Esophagus (tissue), 2 donors: ENCODE measurements at regions not wholly inside any gene's neighbourhood (a gene's known extent, or its start where the extent isn't known, plus 50 kb on each side); places are given as distances from the start of the nearest gene placed in this dataset.

Experiments
- H3K27ac ChIP-seq, 2 donors: one replicate each; pipeline ENCODE4 v1.5.1; 2013; ENCODE audit warnings: low read depth in 2 of 2, mild to moderate bottlenecking in 2 of 2, inconsistent platforms in 1 of 2, low read length in 1 of 2, moderate library complexity in 1 of 2
- H3K27me3 ChIP-seq, 2 donors: one replicate each; pipeline ENCODE4 v1.6.1; 2013; ENCODE audit warnings: low read length in 2 of 2, control low read depth in 1 of 2, mild to moderate bottlenecking in 1 of 2; ENCODE audit not compliant: insufficient read depth in 2 of 2, control insufficient read depth in 1 of 2
- H3K36me3 ChIP-seq, 2 donors: one replicate each; pipeline ENCODE4 v1.6.1; 2013; ENCODE audit warnings: low read length in 1 of 2; ENCODE audit not compliant: control insufficient read depth in 2 of 2, insufficient read depth in 2 of 2
- H3K4me1 ChIP-seq, 2 donors: one replicate each; pipeline ENCODE4 v1.6.1; 2013; ENCODE audit warnings: low read length in 1 of 2; ENCODE audit not compliant: control insufficient read depth in 2 of 2, insufficient read depth in 2 of 2
- H3K4me3 ChIP-seq, 2 donors: one replicate each; pipeline ENCODE4 v1.5.1; 2013; ENCODE audit warnings: low read length in 2 of 2, mild to moderate bottlenecking in 2 of 2, low read depth in 1 of 2, moderate library complexity in 1 of 2
- H3K9me3 ChIP-seq, 2 donors: one replicate each; pipeline ENCODE4 v1.6.1; 2013; ENCODE audit warnings: mild to moderate bottlenecking in 2 of 2, low read depth in 1 of 2, low read length in 1 of 2, moderate library complexity in 1 of 2; ENCODE audit not compliant: control insufficient read depth in 2 of 2, insufficient read depth in 1 of 2
- WGBS, 2 donors: extraction: QIAGEN DNeasy Blood & Tissue Kit; methylation state at CpG; one replicate each; pipeline ENCODE4 v1.1.7; 2013; 5-methylcytosine and 5-hydroxymethylcytosine counted together
- donor health status: healthy with polysubstance abuse.
- donor health status: Bipolar disorder and iron deficiency.

DNA sequence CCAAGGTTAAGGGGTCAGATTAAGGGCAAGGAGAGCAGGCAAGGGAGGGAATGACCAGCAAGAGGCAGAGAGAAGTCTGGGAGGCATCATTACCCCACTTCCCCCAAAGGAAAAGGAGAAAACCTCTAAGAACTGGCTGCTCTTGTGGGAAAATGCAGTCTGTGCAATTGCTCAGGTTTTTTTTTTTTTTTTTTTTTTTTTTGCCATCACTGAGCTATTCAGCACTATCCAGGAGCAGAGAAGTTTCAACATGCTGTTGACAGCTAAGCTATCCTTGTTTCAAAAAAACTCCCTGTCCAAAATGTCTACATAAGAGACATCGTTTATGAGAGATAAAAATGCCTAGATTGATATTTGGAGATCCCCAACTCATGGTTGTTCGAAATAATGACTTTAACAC is 345.4 kb downstream of the TDRD15 start:
- Histone ChIP-seq H3K27me3 (no peaks in the 10 kb centered on the region), H3K4me1 (no peaks in the 10 kb centered on the region), H3K4me3 (no peak overlapping the region), H3K27ac (no peak overlapping the region), H3K36me3 (no peaks in the 10 kb centered on the region), H3K9me3 (peaks cover 0 to 3% of the 10 kb centered on the region in 2 donors)
- WGBS, 2 donors, result 54 to 55% methylated on average over 2 of the region's 2 CpGs

DNA sequence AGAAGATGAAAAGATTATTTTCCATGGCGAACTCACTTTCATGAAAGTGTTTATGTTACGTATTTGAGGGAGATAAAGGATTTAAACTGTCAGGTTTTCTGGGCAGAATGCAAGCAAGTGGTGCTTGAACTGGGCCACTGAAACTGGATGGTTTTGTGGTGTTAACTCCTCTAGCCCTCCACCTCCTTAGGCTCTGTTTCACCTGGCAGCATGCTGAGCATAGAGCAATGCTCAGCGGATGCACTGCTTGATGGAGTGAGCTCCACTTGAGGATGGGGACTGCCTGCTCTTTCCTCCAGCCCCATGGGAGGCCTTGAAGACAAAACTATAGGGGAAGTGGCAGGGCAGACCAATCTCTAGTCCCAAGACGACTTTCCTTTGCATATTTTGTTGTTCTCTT is 345.8 kb downstream of the TDRD15 start:
- 62 to 68% methylated on average over 4 of the region's 4 CpGs for WGBS, 2 donors
- H3K4me3 ChIP-seq, result no peak overlapping the region
- H3K27ac ChIP-seq, result no peak overlapping the region
- H3K36me3 ChIP-seq, result no peaks in the 10 kb centered on the region
- peaks cover 0 to 3% of the 10 kb centered on the region in 2 donors for H3K9me3 ChIP-seq
- H3K27me3 ChIP-seq, result no peaks in the 10 kb centered on the region
- H3K4me1 ChIP-seq, result no peaks in the 10 kb centered on the region

DNA sequence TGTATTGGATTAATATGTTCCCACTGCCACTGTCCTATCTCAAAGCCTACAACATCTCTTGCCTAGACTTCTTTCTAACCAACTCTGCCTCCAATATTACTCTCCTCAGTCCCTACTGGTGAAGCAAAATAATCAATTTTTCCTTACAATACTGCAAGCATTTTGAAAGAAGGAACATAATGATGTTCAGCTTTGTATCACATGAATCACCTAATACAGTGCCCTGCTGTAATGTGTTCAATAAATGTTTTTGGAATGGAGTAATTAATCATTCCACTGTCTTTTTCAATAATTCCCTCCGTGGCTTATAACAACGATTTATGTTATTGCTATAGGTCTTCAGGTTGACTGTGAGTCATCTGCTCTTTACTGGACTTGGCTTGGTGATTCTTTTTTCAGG is 356.4 kb downstream of the TDRD15 start:
- WGBS, 2 donors, result 46 to 70% methylated on average over 2 of the region's 2 CpGs
- Histone ChIP-seq H3K27me3 (no peaks in the 10 kb centered on the region), H3K4me3 (no peak overlapping the region), H3K27ac (no peak overlapping the region), H3K4me1 (peaks cover 0 to 2% of the 10 kb centered on the region in 2 donors), H3K9me3 (peaks cover 2 to 7% of the 10 kb centered on the region in 2 donors), H3K36me3 (no peaks in the 10 kb centered on the region)

DNA sequence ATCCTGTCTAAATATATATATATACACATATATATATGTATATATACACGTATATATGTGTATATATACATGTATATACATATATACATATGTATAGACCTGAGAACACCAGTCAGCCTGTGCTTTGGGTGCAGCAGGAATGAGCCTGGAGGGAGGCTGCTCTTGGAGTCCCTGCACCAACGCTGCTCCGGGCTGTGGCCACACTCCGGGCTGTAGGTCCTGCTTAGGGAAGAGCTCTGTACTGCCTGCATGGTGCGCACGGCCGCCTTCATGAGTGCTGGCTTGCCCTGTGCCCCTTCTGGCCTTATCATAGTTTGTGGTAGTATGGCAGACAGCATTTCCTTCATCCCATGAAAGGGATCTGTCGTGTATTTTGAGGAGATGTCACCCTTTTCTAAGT is 360.9 kb downstream of the TDRD15 start:
- Histone ChIP-seq H3K27me3 (no peaks in the 10 kb centered on the region), H3K4me3 (no peak overlapping the region), H3K9me3 (peaks cover 2 to 7% of the 10 kb centered on the region in 2 donors), H3K4me1 (peaks cover 0 to 2% of the 10 kb centered on the region in 2 donors), H3K36me3 (no peaks in the 10 kb centered on the region), H3K27ac (no peak overlapping the region)
- 78 to 84% methylated on average over 8 of the region's 8 CpGs for WGBS, 2 donors

DNA sequence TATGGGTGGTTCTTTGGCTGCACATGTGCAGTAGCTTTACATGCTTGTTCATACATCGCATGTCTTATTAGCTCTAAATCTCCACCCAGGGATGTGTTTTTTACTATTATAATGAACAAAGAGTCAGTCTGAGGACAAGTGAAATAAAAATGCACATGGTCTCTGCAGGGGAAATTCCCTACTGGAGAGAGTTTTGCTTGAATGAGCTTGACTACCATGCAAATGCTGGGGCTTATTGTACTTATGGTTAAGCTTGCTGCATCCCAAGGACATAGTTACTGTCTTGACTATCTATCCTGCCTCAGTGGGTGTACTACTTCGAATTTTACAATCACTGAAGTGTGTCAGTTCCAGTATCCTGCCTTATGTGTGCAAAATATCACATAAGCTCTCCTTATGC is 362.7 kb downstream of the TDRD15 start:
- WGBS, 2 donors, result 55 to 61% methylated on average over 2 of the region's 2 CpGs

DNA sequence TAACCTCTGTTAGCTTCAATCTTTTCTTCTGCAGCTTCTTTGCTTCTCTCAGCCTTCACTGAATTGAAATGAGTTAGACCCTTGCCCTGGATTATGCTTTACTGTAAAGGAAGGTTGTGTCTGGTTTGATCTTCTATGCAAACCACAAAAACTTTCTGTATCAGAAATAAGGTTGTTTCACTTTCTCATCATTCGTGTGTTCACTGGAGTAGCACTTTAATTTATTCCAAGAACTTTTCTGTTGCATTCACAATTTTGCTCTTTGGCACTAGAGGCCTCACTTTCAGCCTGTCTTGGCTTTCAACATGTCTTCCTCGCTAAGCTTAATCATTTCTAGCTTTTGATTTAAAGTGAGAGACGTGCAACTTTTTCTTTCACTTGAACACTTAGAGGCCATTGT is 365.3 kb downstream of the TDRD15 start:
- Histone ChIP-seq H3K27me3 (no peaks in the 10 kb centered on the region), H3K4me1 (no peaks in the 10 kb centered on the region), H3K36me3 (no peaks in the 10 kb centered on the region), H3K9me3 (peaks cover 2 to 4% of the 10 kb centered on the region in 2 donors), H3K27ac (no peak overlapping the region), H3K4me3 (no peak overlapping the region)
- WGBS, 2 donors, result 79% methylated on average over 3 of the region's 3 CpGs

More for the DNA sequence above, 362.7 kb downstream of the TDRD15 start:
- H3K27me3 ChIP-seq, result no peaks in the 10 kb centered on the region
- no peak overlapping the region for H3K4me3 ChIP-seq
- no peak overlapping the region for H3K27ac ChIP-seq
- peaks cover 0 to 2% of the 10 kb centered on the region in 2 donors for H3K4me1 ChIP-seq
- peaks cover 2 to 7% of the 10 kb centered on the region in 2 donors for H3K9me3 ChIP-seq
- no peaks in the 10 kb centered on the region for H3K36me3 ChIP-seq

DNA sequence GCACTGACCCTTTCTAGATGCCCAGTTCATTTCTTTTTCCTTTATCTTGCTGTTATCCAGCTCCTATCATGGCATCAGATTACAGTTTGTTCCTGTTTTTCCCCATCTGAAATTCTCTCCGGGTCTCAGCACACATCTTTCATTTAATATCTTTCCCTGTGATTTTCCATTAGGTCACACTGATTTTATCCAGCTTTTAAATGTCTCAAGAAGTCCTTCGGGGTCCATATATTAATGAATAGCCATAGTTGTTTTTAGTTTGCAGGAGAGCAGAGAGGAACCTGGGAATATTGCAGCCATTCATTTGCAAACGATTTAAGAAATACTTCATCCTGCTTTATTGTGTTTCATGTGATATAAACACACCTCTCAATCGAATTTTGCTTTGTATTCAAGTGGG is 374.2 kb downstream of the TDRD15 start:
- no peak overlapping the region for H3K27ac ChIP-seq
- no peaks in the 10 kb centered on the region for H3K36me3 ChIP-seq
- no peak overlapping the region for H3K4me3 ChIP-seq
- no peaks in the 10 kb centered on the region for H3K4me1 ChIP-seq
- H3K27me3 ChIP-seq, result no peaks in the 10 kb centered on the region
- H3K9me3 ChIP-seq, result peaks cover 0 to 2% of the 10 kb centered on the region in 2 donors
- 45 to 56% methylated on average over 4 of the region's 4 CpGs for WGBS, 2 donors

DNA sequence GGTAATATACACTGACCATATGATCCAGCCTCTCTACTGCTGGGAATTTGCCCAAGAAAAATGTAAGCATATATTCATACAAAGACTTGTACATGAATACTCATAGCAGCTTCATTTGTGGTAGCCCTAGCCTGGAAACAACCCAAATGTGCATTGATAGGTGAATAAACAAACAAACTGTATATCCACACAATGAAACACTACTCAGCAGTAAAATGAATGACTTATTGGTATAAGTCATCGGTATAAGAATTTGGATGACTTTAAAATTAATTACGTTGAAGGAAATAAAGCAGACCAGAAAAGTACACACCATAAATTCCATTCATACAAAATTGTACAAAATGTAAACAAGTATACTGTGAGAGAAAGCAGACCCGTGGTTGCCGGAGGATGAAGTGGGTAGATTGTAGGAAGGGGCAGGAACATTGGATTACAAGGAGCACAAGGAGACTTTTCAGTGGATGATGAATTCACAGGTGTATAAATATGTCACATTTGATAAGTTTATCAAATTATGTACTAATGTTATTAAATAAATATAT is 376.7 kb downstream of the TDRD15 start:
- Histone ChIP-seq H3K4me1 (no peaks in the 10 kb centered on the region), H3K27ac (no peak overlapping the region), H3K4me3 (no peak overlapping the region), H3K27me3 (no peaks in the 10 kb centered on the region), H3K9me3 (peaks cover 0 to 2% of the 10 kb centered on the region in 2 donors), H3K36me3 (no peaks in the 10 kb centered on the region)
- 43 to 45% methylated on average over 4 of the region's 4 CpGs for WGBS, 2 donors

DNA sequence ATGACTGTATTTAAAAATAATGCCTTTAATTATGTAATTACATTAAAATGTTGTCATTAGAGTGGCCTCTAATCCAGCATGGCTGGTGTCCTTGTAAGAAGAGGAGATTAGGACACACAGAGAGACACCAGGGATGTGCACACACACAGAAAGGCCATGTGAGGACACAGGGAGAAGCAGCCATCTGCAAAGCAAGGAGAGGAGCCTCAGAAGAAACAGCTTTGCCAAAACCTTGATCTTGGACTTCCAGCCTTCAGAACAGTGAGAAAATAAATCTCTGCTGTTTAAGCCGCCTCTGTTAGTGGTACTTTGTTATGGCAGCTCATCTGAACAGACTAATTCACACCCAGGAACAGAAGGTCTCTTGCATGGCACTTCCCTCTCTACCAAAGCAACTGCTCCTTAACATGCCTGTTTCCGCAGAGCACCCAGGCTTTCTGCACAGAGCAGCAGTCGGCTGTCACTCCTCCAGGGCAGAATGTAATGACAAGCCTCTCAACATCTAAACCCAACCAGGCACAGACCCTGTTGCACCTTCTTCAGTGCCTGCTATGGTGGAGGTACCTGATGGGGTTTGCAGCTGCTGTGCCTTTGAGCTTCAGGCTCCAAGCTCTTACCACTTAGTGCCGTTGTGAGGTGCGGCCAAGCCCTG is 377.7 kb downstream of the TDRD15 start:
- Histone ChIP-seq H3K9me3 (no peaks in the 10 kb centered on the region), H3K4me1 (no peaks in the 10 kb centered on the region), H3K4me3 (no peak overlapping the region), H3K36me3 (no peaks in the 10 kb centered on the region), H3K27me3 (no peaks in the 10 kb centered on the region), H3K27ac (no peak overlapping the region)
- 73 to 83% methylated on average over 5 of the region's 5 CpGs for WGBS, 2 donors

DNA sequence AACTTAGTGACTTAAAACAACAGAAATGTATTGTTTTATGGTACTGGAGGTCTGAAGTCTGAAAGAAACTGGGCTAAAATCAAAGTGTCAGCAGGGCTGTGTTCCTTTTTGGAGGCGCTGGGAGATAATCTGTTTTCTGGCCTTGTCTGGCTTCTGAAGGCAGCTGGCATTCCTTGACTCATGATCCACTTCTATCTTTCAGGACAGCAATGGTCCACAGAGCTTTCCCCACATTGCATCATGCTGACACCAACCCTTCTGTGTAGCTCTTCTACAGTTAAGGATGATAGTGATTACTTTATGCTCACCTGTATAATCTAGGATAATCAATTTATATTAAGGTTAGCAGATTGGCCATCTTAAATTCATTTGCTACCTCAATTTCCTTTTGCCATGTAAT is 392.1 kb downstream of the TDRD15 start:
- H3K27ac ChIP-seq, result no peak overlapping the region
- 72 to 91% methylated on average over 1 of the region's 1 CpG for WGBS, 2 donors
- no peaks in the 10 kb centered on the region for H3K27me3 ChIP-seq
- H3K9me3 ChIP-seq, result no peaks in the 10 kb centered on the region
- H3K4me1 ChIP-seq, result no peaks in the 10 kb centered on the region
- no peak overlapping the region for H3K4me3 ChIP-seq
- no peaks in the 10 kb centered on the region for H3K36me3 ChIP-seq
